Stimulated activated CD4-positive, alpha-beta T cell treated with anti-CD3 and anti-CD28 coated beads, TNF-alpha, amount 100 ng/mL, for 48 hours (primary cell): ENCODE measurements at regions not wholly inside any gene's neighbourhood (a gene's known extent, or its start where the extent isn't known, plus 50 kb on each side); places are given as distances from the start of the nearest gene placed in this dataset.

Experiments used
- DNase-seq, 3 donors: peaks; one replicate each; pipeline ENCODE4 v3.0.0-alpha.2; 2020; ENCODE audit warnings: low read depth in 3 of 3

- DNase-seq: no peak
These were observed 195.2 kb upstream of the RAG2 start for GRCh38 chr11:36792996-36793914.

- DNase-seq: no peak
These were observed 193.9 kb upstream of the RAG2 start for GRCh38 chr11:36791957-36792356.

GRCh38 chr11:36790526-36790925 lies 192.5 kb upstream of the RAG2 start:
- no peak for DNase-seq

- DNase-seq: no peak
These were observed 185.8 kb upstream of the RAG2 start for GRCh38 chr11:36783808-36784207.

- no peak for DNase-seq
These were observed 181.8 kb upstream of the RAG2 start for GRCh38 chr11:36779791-36780190.

GRCh38 chr11:36777311-36777710 lies 179.3 kb upstream of the RAG2 start:
- DNase-seq: no peak

GRCh38 chr11:36775756-36776155 lies 177.7 kb upstream of the RAG2 start:
- no peak for DNase-seq

GRCh38 chr11:36775130-36775529 lies 177.1 kb upstream of the RAG2 start:
- no peak for DNase-seq

GRCh38 chr11:36774603-36775002 lies 176.6 kb upstream of the RAG2 start:
- no peak for DNase-seq

GRCh38 chr11:36763187-36763586 lies 165.2 kb upstream of the RAG2 start:
- DNase-seq: no peak

- no peak for DNase-seq
These were observed 159.0 kb upstream of the RAG2 start for GRCh38 chr11:36757075-36757474.

- no peak for DNase-seq
These were observed 155.9 kb upstream of the RAG2 start for GRCh38 chr11:36753960-36754359.

GRCh38 chr11:36751996-36752395 lies 154.0 kb upstream of the RAG2 start:
- no peak for DNase-seq

- no peak for DNase-seq
These were observed 153.3 kb upstream of the RAG2 start for GRCh38 chr11:36751335-36751781.

GRCh38 chr11:36750349-36750748 lies 152.3 kb upstream of the RAG2 start:
- no peak for DNase-seq

GRCh38 chr11:36748836-36749235 lies 150.8 kb upstream of the RAG2 start:
- no peak for DNase-seq

GRCh38 chr11:36746886-36747710 lies 149.1 kb upstream of the RAG2 start:
- DNase-seq: peak; percentile 60 to 74 (median 70)

- peak; percentile 32 to 52 (median 39) for DNase-seq
These were observed 146.5 kb upstream of the RAG2 start for GRCh38 chr11:36744375-36745168.

- DNase-seq: no peak
These were observed 145.0 kb upstream of the RAG2 start for GRCh38 chr11:36743039-36743438.

GRCh38 chr11:36741515-36741914 lies 143.5 kb upstream of the RAG2 start:
- DNase-seq: no peak

GRCh38 chr11:36738292-36738861 lies 140.3 kb upstream of the RAG2 start:
- DNase-seq: no peak

- DNase-seq: no peak
These were observed 138.1 kb upstream of the RAG2 start for GRCh38 chr11:36736103-36736502.
